ENCODE measurements at regions not wholly inside any gene's neighbourhood (a gene's known extent, or its start where the extent isn't known, plus 50 kb on each side); places are given as distances from the start of the nearest gene placed in this dataset.

DNA sequence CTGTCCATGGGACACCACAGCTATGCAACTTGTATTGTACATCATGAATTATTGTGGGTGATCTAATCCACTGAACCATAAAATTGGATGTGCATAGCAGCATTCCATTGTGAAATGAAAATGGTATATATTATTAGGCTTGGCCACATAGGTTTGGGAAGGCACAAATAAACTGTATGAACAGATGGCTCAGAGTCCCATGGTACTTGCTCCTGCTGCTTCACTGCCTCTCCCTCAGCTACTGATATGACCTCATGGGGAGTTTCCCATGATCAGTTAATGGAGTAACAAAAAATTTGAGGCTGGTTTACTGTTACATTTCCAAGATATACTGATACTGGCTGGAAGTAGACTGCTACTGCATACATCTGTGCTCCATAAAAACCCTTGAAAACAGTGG lies 152.7 kb upstream of the NEGR1 start:
- TF ChIP-seq, protein P1, sequence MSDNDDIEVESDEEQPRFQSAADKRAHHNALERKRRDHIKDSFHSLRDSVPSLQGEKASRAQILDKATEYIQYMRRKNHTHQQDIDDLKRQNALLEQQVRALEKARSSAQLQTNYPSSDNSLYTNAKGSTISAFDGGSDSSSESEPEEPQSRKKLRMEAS (IDR thresholded peaks at IDR 0.05; ENCODE audit: insufficient read depth, insufficient read length): no peak
- TF ChIP-seq, protein P2, sequence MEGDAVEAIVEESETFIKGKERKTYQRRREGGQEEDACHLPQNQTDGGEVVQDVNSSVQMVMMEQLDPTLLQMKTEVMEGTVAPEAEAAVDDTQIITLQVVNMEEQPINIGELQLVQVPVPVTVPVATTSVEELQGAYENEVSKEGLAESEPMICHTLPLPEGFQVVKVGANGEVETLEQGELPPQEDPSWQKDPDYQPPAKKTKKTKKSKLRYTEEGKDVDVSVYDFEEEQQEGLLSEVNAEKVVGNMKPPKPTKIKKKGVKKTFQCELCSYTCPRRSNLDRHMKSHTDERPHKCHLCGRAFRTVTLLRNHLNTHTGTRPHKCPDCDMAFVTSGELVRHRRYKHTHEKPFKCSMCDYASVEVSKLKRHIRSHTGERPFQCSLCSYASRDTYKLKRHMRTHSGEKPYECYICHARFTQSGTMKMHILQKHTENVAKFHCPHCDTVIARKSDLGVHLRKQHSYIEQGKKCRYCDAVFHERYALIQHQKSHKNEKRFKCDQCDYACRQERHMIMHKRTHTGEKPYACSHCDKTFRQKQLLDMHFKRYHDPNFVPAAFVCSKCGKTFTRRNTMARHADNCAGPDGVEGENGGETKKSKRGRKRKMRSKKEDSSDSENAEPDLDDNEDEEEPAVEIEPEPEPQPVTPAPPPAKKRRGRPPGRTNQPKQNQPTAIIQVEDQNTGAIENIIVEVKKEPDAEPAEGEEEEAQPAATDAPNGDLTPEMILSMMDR (IDR thresholded peaks at IDR 0.05; ENCODE audit: extremely low read depth in 1 of 2, insufficient read depth in 1 of 2, low read depth in 1 of 2, low read length in 2 of 2): no peak
- TF ChIP-seq POLR2AphosphoS5 (IDR thresholded peaks at IDR 0.05; ENCODE audit: insufficient read depth, low read depth, low read length): no peak
- TF ChIP-seq POLR2A (IDR thresholded peaks at IDR 0.05; ENCODE audit: low read depth, low read length): no peak

All from endothelial cell of umbilical vein (primary cell).